ENCODE measurements at regions not wholly inside any gene's neighbourhood (a gene's known extent, or its start where the extent isn't known, plus 50 kb on each side); places are given as distances from the start of the nearest gene placed in this dataset.
A peak's percentile ranks its signal among the peaks of the same experiment; 100 is the strongest.

GRCh38 chr1:17932164-17932563 is 175.4 kb upstream of the IGSF21 start:
- DNase-seq (ENCODE audit: low read depth): no peak

- DNase-seq (ENCODE audit: low read depth): no peak
These were observed 174.1 kb upstream of the IGSF21 start for GRCh38 chr1:17933501-17933900.

- no peak for DNase-seq (ENCODE audit: low read depth)
These were observed 173.6 kb upstream of the IGSF21 start for GRCh38 chr1:17933971-17934370.

- DNase-seq (ENCODE audit: low read depth): peak; percentile 10
These were observed 172.4 kb upstream of the IGSF21 start for GRCh38 chr1:17935230-17935629.

GRCh38 chr1:17941431-17942189 is 166.0 kb upstream of the IGSF21 start:
- no peak for DNase-seq (ENCODE audit: low read depth)

- no peak for DNase-seq (ENCODE audit: low read depth)
These were observed 164.1 kb upstream of the IGSF21 start for GRCh38 chr1:17943506-17943905.

GRCh38 chr1:17944646-17945045 is 163.0 kb upstream of the IGSF21 start:
- no peak for DNase-seq (ENCODE audit: low read depth)

GRCh38 chr1:17946434-17946833 is 161.2 kb upstream of the IGSF21 start:
- DNase-seq (ENCODE audit: low read depth): no peak

- DNase-seq (ENCODE audit: low read depth): no peak
These were observed 159.0 kb upstream of the IGSF21 start for GRCh38 chr1:17948594-17948993.

- no peak for DNase-seq (ENCODE audit: low read depth)
These were observed 158.1 kb upstream of the IGSF21 start for GRCh38 chr1:17949511-17949910.

GRCh38 chr1:17950728-17951127 is 156.9 kb upstream of the IGSF21 start:
- no peak for DNase-seq (ENCODE audit: low read depth)

GRCh38 chr1:17952506-17952905 is 155.1 kb upstream of the IGSF21 start:
- DNase-seq (ENCODE audit: low read depth): no peak

GRCh38 chr1:17953921-17954320 is 153.7 kb upstream of the IGSF21 start:
- DNase-seq (ENCODE audit: low read depth): no peak

GRCh38 chr1:17955302-17956285 is 152.0 kb upstream of the IGSF21 start:
- no peak for DNase-seq (ENCODE audit: low read depth)

GRCh38 chr1:17957588-17958267 is 149.9 kb upstream of the IGSF21 start:
- no peak for DNase-seq (ENCODE audit: low read depth)

- DNase-seq (ENCODE audit: low read depth): no peak
These were observed 148.9 kb upstream of the IGSF21 start for GRCh38 chr1:17958704-17959103.

- no peak for DNase-seq (ENCODE audit: low read depth)
These were observed 144.1 kb upstream of the IGSF21 start for GRCh38 chr1:17963513-17963912.

GRCh38 chr1:17965515-17966100 is 142.0 kb upstream of the IGSF21 start:
- DNase-seq (ENCODE audit: low read depth): no peak

- DNase-seq (ENCODE audit: low read depth): no peak
These were observed 141.3 kb upstream of the IGSF21 start for GRCh38 chr1:17966341-17966740.

GRCh38 chr1:17967623-17968255 is 139.9 kb upstream of the IGSF21 start:
- DNase-seq (ENCODE audit: low read depth): no peak

- DNase-seq (ENCODE audit: low read depth): no peak
These were observed 136.8 kb upstream of the IGSF21 start for GRCh38 chr1:17970757-17971156.

Data from renal cortical epithelial cell (primary cell).